ENCODE measurements at regions not wholly inside any gene's neighbourhood (a gene's known extent, or its start where the extent isn't known, plus 50 kb on each side); places are given as distances from the start of the nearest gene placed in this dataset.

- DNase-seq (no peak), ATAC-seq (ENCODE audit: low read depth) (no peak)
- WGBS (ENCODE audit: insufficient coverage): no CpG with 5 or more reads among the region's 1 CpG
- Mint-ChIP-seq H3K4me3 (no peak overlapping the region), H3K27ac (no peak overlapping the region), H3K4me1 (peaks cover 57% of the 10 kb centered on the region), H3K27me3 (no peaks in the 10 kb centered on the region), H3K9me3 (ENCODE audit: insufficient read depth) (no peaks in the 10 kb centered on the region)
- Histone ChIP-seq H3K79me2 (ENCODE audit: control insufficient read depth, insufficient read depth, low read length) (no peaks in the 10 kb centered on the region), H3K4me2 (replicated peaks; ENCODE audit: low read depth, low read length, poor library complexity, severe bottlenecking) (no peak overlapping the region), H3K4me3 (ENCODE audit: control extremely low read depth in 1 of 5, extremely low read depth in 1 of 5, insufficient read depth in 1 of 5, low read depth in 2 of 5, low read length in 4 of 5) (no peak overlapping the region), H3K36me3 (replicated peaks in 1 of 2; ENCODE audit: control extremely low read depth in 1 of 2, control insufficient read depth in 1 of 2, extremely low read depth in 1 of 2, insufficient read depth in 2 of 2, low read length in 1 of 2) (no peaks in the 10 kb centered on the region), H3K27ac (ENCODE audit: low read length in 2 of 2) (no peak overlapping the region), H3K27me3 (replicated peaks in 1 of 4; ENCODE audit: control extremely low read depth in 1 of 4, control insufficient read depth in 3 of 4, insufficient read depth in 4 of 4, low read length in 3 of 4) (no peaks in the 10 kb centered on the region), H3K9me3 (ENCODE audit: control extremely low read depth in 1 of 3, control insufficient read depth in 2 of 3, insufficient read depth in 1 of 3, low read length in 2 of 3) (peaks cover 0 to 7% (median 0%) of the 10 kb centered on the region in 3 donors), H4K20me1 (ENCODE audit: control insufficient read depth, insufficient read depth, low read length, poor library complexity, severe bottlenecking) (no peaks in the 10 kb centered on the region), H2AFZ (ENCODE audit: insufficient read depth, low read depth, low read length, poor library complexity, severe bottlenecking) (no peak overlapping the region), H3K4me1 (ENCODE audit: control insufficient read depth in 2 of 2, insufficient read depth in 2 of 2, low read length in 2 of 2) (peaks cover 46 to 48% of the 10 kb centered on the region in 2 donors), H3K9ac (ENCODE audit: low read length) (no peak overlapping the region)
- CTCF ChIA-PET: interaction anchor here (7.4 kb wide), 1 partner anchor 39 kb away, joined by 48 read pairs; no protein-coding TSS in a partner anchor
- POLR2A ChIA-PET: interaction anchor here (0.6 to 0.7 kb wide), 2 partner anchors 248 to 1319 kb away, joined by 5 to 7 read pairs; no protein-coding TSS in a partner anchor
- TF ChIP-seq, protein P1, sequence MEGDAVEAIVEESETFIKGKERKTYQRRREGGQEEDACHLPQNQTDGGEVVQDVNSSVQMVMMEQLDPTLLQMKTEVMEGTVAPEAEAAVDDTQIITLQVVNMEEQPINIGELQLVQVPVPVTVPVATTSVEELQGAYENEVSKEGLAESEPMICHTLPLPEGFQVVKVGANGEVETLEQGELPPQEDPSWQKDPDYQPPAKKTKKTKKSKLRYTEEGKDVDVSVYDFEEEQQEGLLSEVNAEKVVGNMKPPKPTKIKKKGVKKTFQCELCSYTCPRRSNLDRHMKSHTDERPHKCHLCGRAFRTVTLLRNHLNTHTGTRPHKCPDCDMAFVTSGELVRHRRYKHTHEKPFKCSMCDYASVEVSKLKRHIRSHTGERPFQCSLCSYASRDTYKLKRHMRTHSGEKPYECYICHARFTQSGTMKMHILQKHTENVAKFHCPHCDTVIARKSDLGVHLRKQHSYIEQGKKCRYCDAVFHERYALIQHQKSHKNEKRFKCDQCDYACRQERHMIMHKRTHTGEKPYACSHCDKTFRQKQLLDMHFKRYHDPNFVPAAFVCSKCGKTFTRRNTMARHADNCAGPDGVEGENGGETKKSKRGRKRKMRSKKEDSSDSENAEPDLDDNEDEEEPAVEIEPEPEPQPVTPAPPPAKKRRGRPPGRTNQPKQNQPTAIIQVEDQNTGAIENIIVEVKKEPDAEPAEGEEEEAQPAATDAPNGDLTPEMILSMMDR (IDR thresholded peaks at IDR 0.05): no peak
- TF ChIP-seq EZH2 (IDR thresholded peaks at IDR 0.05; ENCODE audit: borderline replicate concordance, insufficient read depth, low read depth, low read length, poor library complexity, severe bottlenecking): no peak
- intact Hi-C loops (cut with micrococcal nuclease): loop anchor here (10.0 kb wide), 1 partner anchor 47 kb away; no protein-coding TSS in a partner anchor
Measured at GRCh38 chr13:50761406-50761805, 82.1 kb downstream of the DLEU7 start.

DNA sequence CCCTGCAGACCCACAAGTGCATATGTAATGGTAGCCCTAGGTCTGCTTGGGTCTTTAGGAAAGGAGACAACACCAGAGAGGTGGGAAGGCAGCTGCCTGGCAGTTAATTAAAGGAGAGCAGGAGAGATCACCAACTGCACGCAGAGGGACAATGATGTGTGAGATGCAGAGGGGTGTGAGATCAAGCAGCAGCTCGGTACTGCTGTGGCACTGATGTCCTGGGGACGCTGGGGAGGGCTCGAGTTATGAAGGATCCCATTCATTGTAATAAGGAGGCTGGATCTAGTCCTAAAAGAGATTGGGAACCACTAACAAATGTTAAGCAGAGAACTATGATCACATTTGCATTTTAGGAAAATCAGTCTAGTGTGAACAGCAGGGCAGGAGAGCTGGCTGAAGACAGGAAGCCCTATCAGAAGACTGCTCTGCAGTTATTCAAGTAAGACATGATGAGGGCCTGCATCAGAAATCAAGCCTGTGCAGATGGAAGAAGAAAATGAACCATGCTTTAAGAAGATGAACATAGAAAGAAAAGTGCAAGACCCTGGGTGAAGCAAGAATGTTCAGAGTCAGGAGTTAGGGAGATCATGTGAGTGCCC, 80.4 kb downstream of the DLEU7 start:
- ChIA-PET CTCF (interaction anchor here (1.1 kb wide), 1 partner anchor 37 kb away, joined by 3 read pairs; no protein-coding TSS in a partner anchor), POLR2A (interaction anchor here (0.7 kb wide), 2 partner anchors 12 to 688 kb away, joined by 3 to 4 read pairs; no protein-coding TSS in a partner anchor)
- Histone ChIP-seq H3K4me1 (ENCODE audit: control insufficient read depth in 2 of 2, insufficient read depth in 2 of 2, low read length in 2 of 2) (peaks cover 40 to 44% of the 10 kb centered on the region in 2 donors), H3K4me3 (ENCODE audit: control extremely low read depth in 1 of 5, extremely low read depth in 1 of 5, insufficient read depth in 1 of 5, low read depth in 2 of 5, low read length in 4 of 5) (peak overlapping the region in 1 of 5 experiments; percentile 5), H3K27me3 (replicated peaks in 1 of 4; ENCODE audit: control extremely low read depth in 1 of 4, control insufficient read depth in 3 of 4, insufficient read depth in 4 of 4, low read length in 3 of 4) (no peaks in the 10 kb centered on the region), H3K9ac (ENCODE audit: low read length) (no peak overlapping the region), H3K79me2 (ENCODE audit: control insufficient read depth, insufficient read depth, low read length) (no peaks in the 10 kb centered on the region), H3K27ac (ENCODE audit: low read length in 2 of 2) (peak overlapping the region; percentile 42 to 63), H3K4me2 (replicated peaks; ENCODE audit: low read depth, low read length, poor library complexity, severe bottlenecking) (peak overlapping the region; percentile 46), H3K9me3 (ENCODE audit: control extremely low read depth in 1 of 3, control insufficient read depth in 2 of 3, insufficient read depth in 1 of 3, low read length in 2 of 3) (peaks cover 0 to 3% (median 0%) of the 10 kb centered on the region in 3 donors), H3K36me3 (replicated peaks in 1 of 2; ENCODE audit: control extremely low read depth in 1 of 2, control insufficient read depth in 1 of 2, extremely low read depth in 1 of 2, insufficient read depth in 2 of 2, low read length in 1 of 2) (no peaks in the 10 kb centered on the region), H4K20me1 (ENCODE audit: control insufficient read depth, insufficient read depth, low read length, poor library complexity, severe bottlenecking) (no peaks in the 10 kb centered on the region), H2AFZ (ENCODE audit: insufficient read depth, low read depth, low read length, poor library complexity, severe bottlenecking) (peak overlapping the region; percentile 58)
- Mint-ChIP-seq H3K27ac (peak overlapping the region; percentile 86), H3K4me1 (peaks cover 49% of the 10 kb centered on the region), H3K9me3 (ENCODE audit: insufficient read depth) (no peaks in the 10 kb centered on the region), H3K27me3 (no peaks in the 10 kb centered on the region), H3K4me3 (peak overlapping the region; percentile 65)
- DNase-seq (peak; percentile 49), ATAC-seq (ENCODE audit: low read depth) (peak; percentile 89)
- no peak for TF ChIP-seq EZH2 (IDR thresholded peaks at IDR 0.05; ENCODE audit: borderline replicate concordance, insufficient read depth, low read depth, low read length, poor library complexity, severe bottlenecking)
- TF ChIP-seq, protein P1 (IDR thresholded peaks at IDR 0.05): no peak
- 77% methylated on average over 4 of the region's 4 CpGs for WGBS (ENCODE audit: insufficient coverage)
- intact Hi-C loops (cut with micrococcal nuclease): loop anchor here (10.0 kb wide), 1 partner anchor 48 kb away; no protein-coding TSS in a partner anchor
